ENCODE measurements at regions not wholly inside any gene's neighbourhood (a gene's known extent, or its start where the extent isn't known, plus 50 kb on each side); places are given as distances from the start of the nearest gene placed in this dataset.
"Not testable (repeated sequence)": the region's sequence is repeated elsewhere in the genome, so short reads cannot be mapped to it uniquely, and the experiment has no call there.

GRCh38 chrX:87067795-87068369 lies 449.7 kb upstream of the KLHL4 start:
- no peak for DNase-seq
- in situ Hi-C loops (cut with MboI; ENCODE audit: low pct_unique_long_range_greater_than_20kb, low sequenced_read_pairs) = no loop called here

GRCh38 chrX:87078231-87078630 lies 439.4 kb upstream of the KLHL4 start:
- no peak for DNase-seq
- in situ Hi-C loops (cut with MboI; ENCODE audit: low pct_unique_long_range_greater_than_20kb, low sequenced_read_pairs) = no loop called here

- DNase-seq = no peak
- in situ Hi-C loops (cut with MboI; ENCODE audit: low pct_unique_long_range_greater_than_20kb, low sequenced_read_pairs) = no loop called here
These were observed 419.1 kb upstream of the KLHL4 start for GRCh38 chrX:87098477-87098876.

- DNase-seq = no peak
- in situ Hi-C loops (cut with MboI; ENCODE audit: low pct_unique_long_range_greater_than_20kb, low sequenced_read_pairs) = no loop called here
These were observed 412.5 kb upstream of the KLHL4 start for GRCh38 chrX:87105131-87105530.

- DNase-seq = no peak
- in situ Hi-C loops (cut with MboI; ENCODE audit: low pct_unique_long_range_greater_than_20kb, low sequenced_read_pairs) = no loop called here
These were observed 407.5 kb upstream of the KLHL4 start for GRCh38 chrX:87110142-87110541.

GRCh38 chrX:87140800-87141483 lies 376.7 kb upstream of the KLHL4 start:
- in situ Hi-C loops (cut with MboI; ENCODE audit: low pct_unique_long_range_greater_than_20kb, low sequenced_read_pairs) = no loop called here
- DNase-seq = no peak

- DNase-seq = no peak
- in situ Hi-C loops (cut with MboI; ENCODE audit: low pct_unique_long_range_greater_than_20kb, low sequenced_read_pairs) = no loop called here
These were observed 357.1 kb upstream of the KLHL4 start for GRCh38 chrX:87160435-87161010.

GRCh38 chrX:87167841-87168240 lies 349.8 kb upstream of the KLHL4 start:
- DNase-seq = no peak
- in situ Hi-C loops (cut with MboI; ENCODE audit: low pct_unique_long_range_greater_than_20kb, low sequenced_read_pairs) = no loop called here

GRCh38 chrX:87178009-87178408 lies 339.6 kb upstream of the KLHL4 start:
- in situ Hi-C loops (cut with MboI; ENCODE audit: low pct_unique_long_range_greater_than_20kb, low sequenced_read_pairs); DNase-seq: not testable (repeated sequence)
